GM23338 (cell line): ENCODE measurements at regions not wholly inside any gene's neighbourhood (a gene's known extent, or its start where the extent isn't known, plus 50 kb on each side); places are given as distances from the start of the nearest gene placed in this dataset.

Experiments
- ATAC-seq: fragments of 200-7000 bp; cut with Tn5 transposase; 3 replicates; pipeline ENCODE4 v1.9.1; 2020
- DNase-seq: peaks from one replicate; pipeline ENCODE4 v3.0.0-alpha.2; 2015; ENCODE audit warnings: low spot score
- H2AFZ ChIP-seq: fragments of 200-600 bp; sonication (generic); 2 replicates; pipeline ENCODE4 v1.8.0; 2016; ENCODE audit warnings: antibody characterized with exemption, mild to moderate bottlenecking, moderate library complexity
- H3F3A ChIP-seq: fragments of 200-600 bp; sonication (generic); replicated peaks from 2 replicates; pipeline ENCODE4 v1.8.0; 2017; ENCODE audit warnings: antibody characterized with exemption, mixed run types, low read depth
- H3K27ac ChIP-seq: fragments of 200-600 bp; sonication (generic); 2 replicates; pipeline ENCODE4 v1.6.1; 2016; ENCODE audit warnings: low read depth
- H3K27me3 ChIP-seq: fragments of 200-600 bp; sonication (generic); 2 replicates; pipeline ENCODE4 v1.8.0; 2016; ENCODE audit warnings: mild to moderate bottlenecking, mixed run types, moderate library complexity; ENCODE audit not compliant: insufficient read depth
- H3K36me3 ChIP-seq: fragments of 200-600 bp; sonication (generic); 2 replicates; pipeline ENCODE4 v1.8.0; 2016; ENCODE audit warnings: mild to moderate bottlenecking; ENCODE audit not compliant: insufficient read depth
- H3K4me1 ChIP-seq: fragments of 200-600 bp; sonication (generic); 2 replicates; pipeline ENCODE4 v1.8.0; 2016; ENCODE audit warnings: mild to moderate bottlenecking, moderate library complexity; ENCODE audit not compliant: insufficient read depth
- H3K4me2 ChIP-seq: fragments of 200-600 bp; sonication (generic); 2 replicates; pipeline ENCODE4 v1.7.1; 2017; ENCODE audit warnings: mixed run types
- H3K4me3 ChIP-seq: fragments of 200-600 bp; sonication (generic); 2 replicates; pipeline ENCODE4 v1.6.1; 2016; ENCODE audit warnings: mixed run types
- H3K79me2 ChIP-seq: fragments of 200-600 bp; sonication (generic); replicated peaks from 2 replicates; pipeline ENCODE4 v1.8.0; 2017; ENCODE audit warnings: mild to moderate bottlenecking; ENCODE audit not compliant: insufficient read depth
- H3K9me2 ChIP-seq: fragments of 200-600 bp; sonication (generic); 2 replicates; pipeline ENCODE4 v1.8.0; 2017; ENCODE audit not compliant: insufficient read depth
- H4K20me1 ChIP-seq: fragments of 200-600 bp; sonication (generic); replicated peaks from 2 replicates; pipeline ENCODE4 v1.8.0; 2017; ENCODE audit warnings: mild to moderate bottlenecking; ENCODE audit not compliant: insufficient read depth
- H3K27ac Mint-ChIP-seq: 2 replicates; pipeline ENCODE4 v1.8.0; 2020; ENCODE audit warnings: inconsistent platforms, mild to moderate bottlenecking, moderate library complexity, mixed read lengths
- H3K27me3 Mint-ChIP-seq: 3 replicates; pipeline ENCODE4 v1.8.0; 2022; ENCODE audit warnings: low read depth, mild to moderate bottlenecking, moderate library complexity, mixed read lengths, inconsistent platforms; ENCODE audit not compliant: insufficient read depth, poor library complexity
- H3K36me3 Mint-ChIP-seq: 3 replicates; pipeline ENCODE4 v1.8.0; 2021; ENCODE audit warnings: low read depth, mild to moderate bottlenecking, inconsistent platforms, moderate library complexity, mixed read lengths
- H3K4me1 Mint-ChIP-seq: 3 replicates; pipeline ENCODE4 v1.8.0; 2020; ENCODE audit warnings: mild to moderate bottlenecking, inconsistent platforms, mixed read lengths
- H3K4me3 Mint-ChIP-seq: 3 replicates; pipeline ENCODE4 v1.8.0; 2021; ENCODE audit warnings: moderate library complexity, mild to moderate bottlenecking, inconsistent platforms, mixed read lengths
- H3K9me3 Mint-ChIP-seq: 3 replicates; pipeline ENCODE4 v1.8.0; 2020; ENCODE audit warnings: moderate library complexity, mild to moderate bottlenecking, inconsistent platforms, mixed read lengths
- CTCF ChIP-seq, 2 experiments: fragments of 200-600 bp in 1 of 2; sonication (generic) in 1 of 2; conservative IDR thresholded peaks; 2 replicates each; pipeline versions ENCODE4 v1.5.1 to v1.6.1; 2016 to 2017; ENCODE audit warnings: antibody characterized with exemption in 2 of 2, low read depth in 2 of 2, mild to moderate bottlenecking in 2 of 2, moderate library complexity in 1 of 2
- ETS1 ChIP-seq: IDR thresholded peaks from 2 replicates; pipeline ENCODE4 v1.6.1; 2016; ENCODE audit warnings: antibody characterized with exemption
- EZH2phosphoT487 ChIP-seq: fragments of 200-600 bp; sonication (generic); IDR thresholded peaks from one replicate; pipeline ENCODE4 v1.8.1; 2018; ENCODE audit warnings: antibody characterized with exemption; ENCODE audit not compliant: unreplicated experiment
- NANOG ChIP-seq: IDR thresholded peaks from 2 replicates; pipeline ENCODE4 v1.6.1; 2016; ENCODE audit warnings: antibody characterized with exemption, borderline replicate concordance
- STAT1 ChIP-seq: IDR thresholded peaks from one replicate; pipeline ENCODE4 v1.6.1; 2016; ENCODE audit warnings: antibody characterized with exemption; ENCODE audit not compliant: unreplicated experiment
- ZNF114 ChIP-seq: fragments of 250-450 bp; sonication (Bioruptor Pico); IDR thresholded peaks from 2 replicates; pipeline ENCODE4 v1.5.0; 2020; ENCODE audit warnings: mild to moderate bottlenecking, moderate library complexity
- ZNF331 ChIP-seq: fragments of 250-450 bp; sonication (Bioruptor Pico); IDR thresholded peaks from 2 replicates; pipeline ENCODE4 v1.5.0; 2020; ENCODE audit warnings: low read depth, mild to moderate bottlenecking, moderate library complexity
- ZNF462 ChIP-seq: fragments of 250-450 bp; sonication (Bioruptor Pico); IDR thresholded peaks from 2 replicates; pipeline ENCODE4 v1.5.0; 2020; ENCODE audit warnings: mild to moderate bottlenecking, moderate library complexity

DNA sequence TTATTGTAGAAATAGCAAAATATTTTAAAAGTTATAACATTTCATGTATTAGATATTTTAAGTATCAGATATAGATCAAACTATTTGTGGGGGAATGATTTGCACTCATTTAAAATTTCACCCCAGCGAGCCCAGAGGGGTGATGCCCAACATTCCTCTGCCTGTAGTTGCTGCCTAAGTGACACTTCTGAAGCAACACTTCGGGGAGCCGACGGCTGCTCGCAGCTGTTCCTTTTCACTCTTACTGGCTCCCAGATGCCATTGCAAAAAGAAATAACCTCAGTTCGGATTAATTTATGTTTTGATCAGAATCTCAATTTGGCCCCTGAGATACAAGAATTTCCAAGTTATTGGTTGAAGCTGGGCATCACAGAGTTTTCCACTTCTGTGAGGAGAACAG, 603.8 kb downstream of the PLCL1 start (continued):
- TF ChIP-seq CTCF (conservative IDR thresholded peaks at IDR 0.05; ENCODE audit: low read depth in 2 of 2), result no peak

GRCh38 chr2:198405311-198405710, 600.9 kb downstream of the PLCL1 start:
- Histone ChIP-seq H3F3A (no peaks in the 10 kb centered on the region), H3K4me3 (no peak overlapping the region), H3K36me3 (no peaks in the 10 kb centered on the region), H3K4me1 (no peaks in the 10 kb centered on the region), H3K79me2 (no peaks in the 10 kb centered on the region), H3K4me2 (no peak overlapping the region), H3K27me3 (no peaks in the 10 kb centered on the region), H2AFZ (no peak overlapping the region), H3K27ac (no peak overlapping the region), H3K9me2 (no peaks in the 10 kb centered on the region), H4K20me1 (no peaks in the 10 kb centered on the region)
- no peaks in the 10 kb centered on the region for H3K36me3 Mint-ChIP-seq
- no peak for ATAC-seq
- no peaks in the 10 kb centered on the region for H3K27me3 Mint-ChIP-seq
- no peak overlapping the region for H3K27ac Mint-ChIP-seq
- H3K9me3 Mint-ChIP-seq, result no peaks in the 10 kb centered on the region
- TF ChIP-seq ZNF114, result no peak
- no peaks in the 10 kb centered on the region; the same call in 2 of the 3 replicates for H3K4me1 Mint-ChIP-seq
- DNase-seq, result no peak
- no peak overlapping the region for H3K4me3 Mint-ChIP-seq

GRCh38 chr2:198401644-198402043, 597.3 kb downstream of the PLCL1 start:
- Mint-ChIP-seq H3K27me3 (no peaks in the 10 kb centered on the region), H3K27ac (no peak overlapping the region), H3K4me1 (no peaks in the 10 kb centered on the region), H3K9me3 (no peaks in the 10 kb centered on the region), H3K4me3 (no peak overlapping the region), H3K36me3 (no peaks in the 10 kb centered on the region)
- Histone ChIP-seq H3K27me3 (no peaks in the 10 kb centered on the region), H3K27ac (no peak overlapping the region), H3K4me1 (no peaks in the 10 kb centered on the region), H3K36me3 (no peaks in the 10 kb centered on the region), H3K79me2 (no peaks in the 10 kb centered on the region), H4K20me1 (no peaks in the 10 kb centered on the region), H2AFZ (no peak overlapping the region), H3K4me2 (no peak overlapping the region), H3K4me3 (no peak overlapping the region), H3F3A (no peaks in the 10 kb centered on the region), H3K9me2 (0 out of 2 replicates have a peak, but pooled peaks cover 3% of the 10 kb centered on the region)
- ATAC-seq, result no peak
- TF ChIP-seq NANOG (no peak), ZNF462 (no peak), ZNF331 (CRISPR knock-in tag) (no peak), STAT1 (no peak), EZH2phosphoT487 (no peak), CTCF (conservative IDR thresholded peaks at IDR 0.05; ENCODE audit: low read depth in 2 of 2) (no peak), ETS1 (no peak)
- DNase-seq, result no peak
